Naive thymus-derived CD8-positive, alpha-beta T cell (primary cell): ENCODE measurements at regions not wholly inside any gene's neighbourhood (a gene's known extent, or its start where the extent isn't known, plus 50 kb on each side); places are given as distances from the start of the nearest gene placed in this dataset.
A peak's percentile ranks its signal among the peaks of the same experiment; 100 is the strongest.
"Not testable (repeated sequence)": the region's sequence is repeated elsewhere in the genome, so short reads cannot be mapped to it uniquely, and the experiment has no call there.

Experiments
- ATAC-seq, 2 donors: fragments of 150-1000 bp; cut with Tn5 transposase in 1 of 2; sonication (Bioruptor Pico), chemical (Tn5 transposase) in 1 of 2; 1 replicate in 1 of 2; 2 replicates in 1 of 2; pipeline ENCODE4 v1.10.0; 2021; ENCODE audit warnings: mild to moderate bottlenecking in 2 of 2, moderate library complexity in 2 of 2
- POLR2A ChIA-PET: fragments of 350-600 bp; sonication (Branson Sonifier 250); formaldehyde crosslinking; loops from one replicate; lab custom pipeline; 2021; ENCODE audit warnings: antibody characterized with exemption; lab: Charles Lee
- DNase-seq, 10 donors: peaks; one replicate each; pipeline versions ENCODE4 v3.0.0 to v3.0.0-alpha.2; 2020 to 2022
- H3K27ac Mint-ChIP-seq, 10 donors: one replicate each; pipeline ENCODE4 v1.8.0; 2020 to 2022; ENCODE audit warnings: mild to moderate bottlenecking in 10 of 10, mixed read lengths in 10 of 10, moderate library complexity in 4 of 10, inconsistent platforms in 1 of 10
- H3K27me3 Mint-ChIP-seq, 5 donors: one replicate each; pipeline ENCODE4 v1.8.0; 2021 to 2022; ENCODE audit warnings: mixed read lengths in 5 of 5
- H3K36me3 Mint-ChIP-seq, 3 donors: one replicate each; pipeline ENCODE4 v1.8.0; 2020 to 2022; ENCODE audit warnings: mixed read lengths in 3 of 3, mild to moderate bottlenecking in 2 of 3, inconsistent platforms in 1 of 3
- H3K4me1 Mint-ChIP-seq, 4 donors: one replicate each; pipeline ENCODE4 v1.8.0; 2021 to 2022; ENCODE audit warnings: mixed read lengths in 4 of 4
- H3K4me3 Mint-ChIP-seq, 10 donors: one replicate each; pipeline ENCODE4 v1.8.0; 2020 to 2022; ENCODE audit warnings: mild to moderate bottlenecking in 10 of 10, mixed read lengths in 10 of 10, moderate library complexity in 6 of 10, inconsistent platforms in 1 of 10
- H3K9me3 Mint-ChIP-seq, 9 donors: one replicate each; pipeline ENCODE4 v1.8.0; 2020 to 2022; ENCODE audit warnings: mixed read lengths in 9 of 9, mild to moderate bottlenecking in 3 of 9, inconsistent platforms in 1 of 9, moderate library complexity in 1 of 9

DNA sequence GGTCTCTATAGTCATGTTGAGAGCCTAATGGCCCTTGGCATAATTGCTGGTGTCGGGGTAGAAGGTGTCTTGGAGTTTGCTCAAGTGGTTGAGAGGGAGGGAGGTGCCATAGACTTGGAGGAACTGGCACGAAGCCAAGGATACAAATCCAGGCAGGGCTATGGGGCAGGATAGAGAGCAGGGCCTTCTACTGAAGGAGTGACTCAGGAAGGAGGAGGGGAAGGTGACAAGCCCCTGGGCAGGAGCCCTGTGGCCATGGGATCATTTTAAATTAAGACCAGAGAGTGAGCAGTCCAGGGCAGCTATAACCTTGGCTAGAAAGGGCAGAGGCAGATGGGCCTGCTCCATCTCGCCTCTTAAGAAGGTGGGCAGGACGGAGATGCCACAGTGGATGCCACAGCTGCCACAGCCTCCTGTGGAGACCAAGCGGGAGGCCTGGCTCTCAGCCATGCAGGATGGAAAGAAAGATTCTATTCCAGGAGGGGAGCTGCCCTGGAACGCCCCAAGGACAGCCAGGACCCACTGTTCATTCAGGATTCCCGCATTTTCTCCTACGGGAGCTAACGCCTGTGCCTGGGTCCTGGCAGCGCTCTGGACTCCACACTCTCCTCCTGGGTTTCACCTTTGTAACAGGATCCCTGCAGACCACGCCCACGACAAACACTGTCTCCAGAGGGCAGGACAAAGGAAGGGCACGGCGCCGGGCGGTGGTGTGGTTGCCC is 189.6 kb downstream of the KLRB1 start:
- H3K27ac Mint-ChIP-seq, POLR2A ChIA-PET: not testable (repeated sequence)

GRCh38 chr12:9417341-9417740 is 190.4 kb downstream of the KLRB1 start:
- H3K36me3 Mint-ChIP-seq, H3K9me3 Mint-ChIP-seq, H3K27ac Mint-ChIP-seq, H3K4me1 Mint-ChIP-seq, H3K4me3 Mint-ChIP-seq, DNase-seq, ATAC-seq, H3K27me3 Mint-ChIP-seq, POLR2A ChIA-PET: not testable (repeated sequence)

More for the DNA sequence above, 189.6 kb downstream of the KLRB1 start:
- not testable (repeated sequence) for H3K9me3 Mint-ChIP-seq, H3K36me3 Mint-ChIP-seq, H3K4me3 Mint-ChIP-seq, H3K4me1 Mint-ChIP-seq, ATAC-seq, H3K27me3 Mint-ChIP-seq, DNase-seq

GRCh38 chr12:9416346-9416745 is 191.4 kb downstream of the KLRB1 start:
- POLR2A ChIA-PET, DNase-seq, H3K36me3 Mint-ChIP-seq, H3K4me3 Mint-ChIP-seq, H3K27me3 Mint-ChIP-seq, H3K27ac Mint-ChIP-seq, ATAC-seq, H3K9me3 Mint-ChIP-seq: not testable (repeated sequence)
- H3K4me1 Mint-ChIP-seq: peaks cover 7 to 13% (median 9%) of the 10 kb centered on the region in 4 donors

DNA sequence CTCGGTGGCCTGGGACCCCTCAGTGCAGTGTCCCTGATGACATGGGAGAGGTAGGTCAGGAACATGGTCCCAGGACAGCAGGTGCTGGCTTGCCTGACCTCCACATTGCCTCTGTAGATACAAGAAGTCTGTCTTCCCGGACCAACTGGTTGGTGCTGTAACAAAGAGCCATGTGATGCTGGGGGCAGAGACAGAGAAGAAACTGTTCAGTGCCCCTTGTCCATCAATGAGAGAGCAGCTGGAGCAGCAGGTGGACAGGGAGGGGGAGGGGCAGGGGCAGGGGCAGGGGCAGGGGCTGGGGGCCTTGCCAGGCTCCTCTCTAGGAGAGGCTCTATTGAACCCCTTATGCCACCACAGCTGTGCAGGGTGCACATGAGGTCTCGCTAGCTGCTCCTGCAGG is 191.8 kb downstream of the KLRB1 start:
- H3K27me3 Mint-ChIP-seq, H3K27ac Mint-ChIP-seq, H3K36me3 Mint-ChIP-seq, H3K9me3 Mint-ChIP-seq, H3K4me3 Mint-ChIP-seq, DNase-seq, POLR2A ChIA-PET, ATAC-seq: not testable (repeated sequence)
- H3K4me1 Mint-ChIP-seq: peaks cover 7 to 13% (median 9%) of the 10 kb centered on the region in 4 donors

GRCh38 chr12:9413862-9414261 is 193.9 kb downstream of the KLRB1 start:
- H3K4me1 Mint-ChIP-seq: peaks cover 7 to 13% (median 9%) of the 10 kb centered on the region in 4 donors
- DNase-seq, H3K27me3 Mint-ChIP-seq, ATAC-seq, POLR2A ChIA-PET, H3K36me3 Mint-ChIP-seq, H3K9me3 Mint-ChIP-seq: not testable (repeated sequence)
- peak overlapping the region in 1 of 10 donors; percentile 62 for H3K4me3 Mint-ChIP-seq
- H3K27ac Mint-ChIP-seq: peak overlapping the region in 3 of 10 donors; percentile 24 to 40 (median 28)

DNA sequence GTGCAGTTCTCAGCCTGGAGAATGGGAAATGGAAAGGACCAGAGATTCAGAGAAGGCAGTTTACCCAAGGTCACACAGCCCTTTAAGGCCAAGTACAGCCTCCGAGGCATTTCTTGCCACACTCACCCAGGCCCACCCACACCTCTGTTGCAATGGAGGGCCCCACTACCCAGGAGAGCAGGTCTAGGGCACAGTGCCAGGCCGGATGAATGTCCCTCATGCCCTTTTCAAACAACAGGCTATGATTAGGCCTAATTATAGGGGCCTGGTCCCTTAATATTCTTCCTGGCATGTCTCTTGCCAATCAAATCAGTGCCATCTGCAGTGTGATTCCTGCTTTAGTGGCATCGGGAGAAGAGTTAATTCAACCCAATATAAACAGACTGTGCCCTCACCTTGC is 195.3 kb downstream of the KLRB1 start:
- Mint-ChIP-seq H3K4me1 (peaks cover 7 to 13% (median 9%) of the 10 kb centered on the region in 4 donors), H3K27ac (peak overlapping the region in 4 of 10 donors; percentile 12 to 61 (median 44))
- H3K9me3 Mint-ChIP-seq, POLR2A ChIA-PET, H3K27me3 Mint-ChIP-seq, ATAC-seq, H3K36me3 Mint-ChIP-seq, H3K4me3 Mint-ChIP-seq, DNase-seq: not testable (repeated sequence)

GRCh38 chr12:9411616-9412268 is 196.0 kb downstream of the KLRB1 start:
- Mint-ChIP-seq H3K27ac (peak overlapping the region in 3 of 10 donors; percentile 12 to 60 (median 43)), H3K4me1 (peaks cover 7 to 13% (median 9%) of the 10 kb centered on the region in 4 donors)
- DNase-seq, H3K9me3 Mint-ChIP-seq, H3K27me3 Mint-ChIP-seq, ATAC-seq, H3K4me3 Mint-ChIP-seq, POLR2A ChIA-PET, H3K36me3 Mint-ChIP-seq: not testable (repeated sequence)

GRCh38 chr12:9407425-9407748 is 199.2 kb upstream of the PZP start:
- H3K27me3 Mint-ChIP-seq, ATAC-seq, POLR2A ChIA-PET, DNase-seq, H3K4me3 Mint-ChIP-seq, H3K36me3 Mint-ChIP-seq, H3K27ac Mint-ChIP-seq, H3K4me1 Mint-ChIP-seq, H3K9me3 Mint-ChIP-seq: not testable (repeated sequence)

DNA sequence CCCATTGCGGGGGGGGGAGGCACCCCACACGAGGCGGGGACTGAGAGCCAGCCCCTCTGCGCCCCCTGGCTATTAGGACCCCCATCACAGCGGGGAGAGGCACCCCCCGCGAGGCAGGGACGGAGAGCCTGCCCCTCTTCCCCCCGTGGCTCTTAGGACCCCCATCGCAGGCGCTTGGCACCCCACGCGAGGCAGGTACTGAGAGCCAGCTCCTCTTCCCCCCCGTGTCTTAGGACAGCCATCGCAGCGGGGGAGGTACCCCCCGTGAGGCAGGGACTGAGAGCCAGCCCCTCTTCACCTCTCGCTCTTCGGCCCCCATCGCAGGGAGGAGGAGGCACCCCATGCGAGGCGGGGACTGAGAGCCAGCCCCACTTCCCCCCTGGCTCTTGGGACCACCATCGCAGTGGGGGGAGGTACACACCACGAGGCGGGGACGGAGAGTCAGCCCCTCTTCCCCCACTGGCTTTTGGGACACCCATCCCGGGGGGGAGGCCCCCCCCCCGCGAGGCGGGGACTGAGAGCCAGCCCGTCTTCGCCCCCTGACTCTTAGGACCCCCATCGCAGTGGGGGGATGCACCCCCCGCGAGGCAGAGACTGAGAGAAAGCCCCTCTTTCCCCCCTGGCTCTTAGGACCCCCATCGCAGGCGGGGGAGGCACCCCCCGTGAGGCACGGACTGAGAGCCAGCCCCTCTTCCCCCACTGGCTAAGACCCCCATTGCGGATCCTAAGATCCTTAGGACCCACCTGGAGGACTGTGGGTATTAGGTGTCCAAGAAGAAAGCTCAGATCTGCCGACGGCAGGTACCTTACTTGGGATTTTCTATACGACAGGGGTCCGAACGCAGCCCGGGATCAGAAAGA is 198.6 kb upstream of the PZP start:
- DNase-seq (no peak), ATAC-seq (no peak)
- H3K4me1 Mint-ChIP-seq: peaks cover 3 to 5% (median 4%) of the 10 kb centered on the region in 4 donors
- no peak overlapping the region for H3K27ac Mint-ChIP-seq
- no peaks in the 10 kb centered on the region for H3K36me3 Mint-ChIP-seq
- no peak overlapping the region for H3K4me3 Mint-ChIP-seq
- POLR2A ChIA-PET: no interaction called here
- no peaks in the 10 kb centered on the region for H3K27me3 Mint-ChIP-seq
- no peaks in the 10 kb centered on the region for H3K9me3 Mint-ChIP-seq

GRCh38 chr12:9405886-9406563 is 197.8 kb upstream of the PZP start:
- H3K4me1 Mint-ChIP-seq: no peaks in the 10 kb centered on the region
- no peaks in the 10 kb centered on the region for H3K36me3 Mint-ChIP-seq
- peak overlapping the region in 1 of 10 donors; percentile 30 for H3K4me3 Mint-ChIP-seq
- DNase-seq (no peak), ATAC-seq (no peak)
- POLR2A ChIA-PET: no interaction called here
- no peak overlapping the region for H3K27ac Mint-ChIP-seq
- no peaks in the 10 kb centered on the region for H3K27me3 Mint-ChIP-seq
- no peaks in the 10 kb centered on the region for H3K9me3 Mint-ChIP-seq

- H3K27me3 Mint-ChIP-seq: no peaks in the 10 kb centered on the region
- ATAC-seq: no peak
- H3K9me3 Mint-ChIP-seq: no peaks in the 10 kb centered on the region
- peak in 2 of 10 donors; percentile 6 to 60 for DNase-seq
- no peaks in the 10 kb centered on the region for H3K36me3 Mint-ChIP-seq
- H3K4me3 Mint-ChIP-seq: no peak overlapping the region
- POLR2A ChIA-PET: no interaction called here
- no peaks in the 10 kb centered on the region for H3K4me1 Mint-ChIP-seq
- H3K27ac Mint-ChIP-seq: peak overlapping the region in 1 of 10 donors; percentile 43
These were observed 196.5 kb upstream of the PZP start for GRCh38 chr12:9404469-9405260.

GRCh38 chr12:9404031-9404430 is 195.8 kb upstream of the PZP start:
- Mint-ChIP-seq H3K9me3 (no peaks in the 10 kb centered on the region), H3K27ac (peak overlapping the region in 1 of 10 donors; percentile 43), H3K36me3 (no peaks in the 10 kb centered on the region), H3K4me3 (no peak overlapping the region), H3K27me3 (no peaks in the 10 kb centered on the region), H3K4me1 (no peaks in the 10 kb centered on the region)
- DNase-seq (no peak), ATAC-seq (no peak)
- POLR2A ChIA-PET: no interaction called here
